Thyroid gland (tissue), 4 donors: ENCODE measurements at regions not wholly inside any gene's neighbourhood (a gene's known extent, or its start where the extent isn't known, plus 50 kb on each side); places are given as distances from the start of the nearest gene placed in this dataset.

Source experiments
- DNase-seq, 2 donors: peaks; one replicate each; pipeline ENCODE4 v3.0.0-alpha.2; 2019
- H3K27ac ChIP-seq, 3 donors: fragments of 200-600 bp; sonication (generic); 1 replicate in 2 of 3; 2 replicates in 1 of 3; pipeline ENCODE4 v1.5.1; 2016 to 2019; ENCODE audit warnings: mild to moderate bottlenecking in 1 of 3, moderate library complexity in 1 of 3
- H3K27me3 ChIP-seq: fragments of 200-600 bp; sonication (generic); one replicate; pipeline ENCODE4 v1.5.1; 2019
- H3K36me3 ChIP-seq, 2 donors: fragments of 200-600 bp; sonication (generic); one replicate each; pipeline ENCODE4 v1.5.1; 2016 to 2019
- H3K4me1 ChIP-seq, 2 donors: fragments of 200-600 bp; sonication (generic); one replicate each; pipeline ENCODE4 v1.5.1; 2017 to 2019
- H3K4me3 ChIP-seq, 3 donors: fragments of 200-600 bp; sonication (generic); replicated peaks in 1 of 3; 1 replicate in 2 of 3; 2 replicates in 1 of 3; pipeline ENCODE4 v1.5.1; 2016; ENCODE audit warnings: mild to moderate bottlenecking in 1 of 3
- H3K9me3 ChIP-seq: fragments of 200-600 bp; sonication (generic); one replicate; pipeline ENCODE4 v1.5.1; 2017
- CTCF ChIP-seq, 6 experiments: fragments of 200-600 bp in 3 of 6; fragments of 450-650 bp in 3 of 6; sonication (generic) in 3 of 6; IDR thresholded peaks; one replicate each; pipeline ENCODE4 v1.5.1; 2016 to 2019; ENCODE audit warnings: antibody characterized with exemption in 6 of 6, mild to moderate bottlenecking in 2 of 6, inconsistent platforms in 1 of 6, moderate library complexity in 1 of 6
- POLR2A ChIP-seq, 2 donors: fragments of 450-650 bp; IDR thresholded peaks; one replicate each; pipeline ENCODE4 v1.6.1; 2017; ENCODE audit warnings: antibody characterized with exemption in 2 of 2, mild to moderate bottlenecking in 2 of 2, moderate library complexity in 1 of 2
- WGBS, 2 donors: methylation state at CpG; one replicate each; pipeline ENCODE4 v1.1.5; 2017; 5-methylcytosine and 5-hydroxymethylcytosine counted together
- intact Hi-C: fragments of 100-400 bp; cut with DNase I; formaldehyde crosslinking; loops from one replicate; pipeline ENCODE4 v1.15.1; 2023

GRCh38 chr3:72390841-72391240 lies 457.4 kb downstream of the SHQ1 start:
- no peak for DNase-seq
- intact Hi-C loops, result no loop called here
- H3K9me3 ChIP-seq, result no peaks in the 10 kb centered on the region
- no peak overlapping the region for H3K4me3 ChIP-seq
- H3K27me3 ChIP-seq, result no peaks in the 10 kb centered on the region
- TF ChIP-seq CTCF (IDR thresholded peaks at IDR 0.05) (no peak), POLR2A (IDR thresholded peaks at IDR 0.05) (no peak)
- 79 to 81% methylated on average over 3 of the region's 3 CpGs for WGBS, 2 donors
- no peaks in the 10 kb centered on the region for H3K36me3 ChIP-seq
- H3K4me1 ChIP-seq, result peaks cover 13 to 17% of the 10 kb centered on the region in 2 donors
- no peak overlapping the region for H3K27ac ChIP-seq

- no peaks in the 10 kb centered on the region for H3K36me3 ChIP-seq
- H3K9me3 ChIP-seq, result no peaks in the 10 kb centered on the region
- H3K4me3 ChIP-seq, result no peak overlapping the region
- no peak for DNase-seq
- no peak for TF ChIP-seq CTCF (IDR thresholded peaks at IDR 0.05)
- TF ChIP-seq POLR2A (IDR thresholded peaks at IDR 0.05), result no peak
- no peak overlapping the region for H3K27ac ChIP-seq
- WGBS, 2 donors, result 63 to 71% methylated on average over 2 of the region's 2 CpGs
- peaks cover 13 to 23% of the 10 kb centered on the region in 2 donors for H3K4me1 ChIP-seq
- intact Hi-C loops, result no loop called here
- H3K27me3 ChIP-seq, result no peaks in the 10 kb centered on the region
These were observed 459.6 kb downstream of the SHQ1 start for GRCh38 chr3:72388644-72389043.

- no peak for DNase-seq
- 92 to 93% methylated on average over 4 of the region's 4 CpGs for WGBS, 2 donors
These were observed 460.1 kb downstream of the SHQ1 start for GRCh38 chr3:72388117-72388516.

GRCh38 chr3:72386327-72387000 lies 461.8 kb downstream of the SHQ1 start:
- Histone ChIP-seq H3K27ac (no peak overlapping the region), H3K9me3 (no peaks in the 10 kb centered on the region), H3K4me1 (peaks cover 6 to 16% of the 10 kb centered on the region in 2 donors), H3K4me3 (no peak overlapping the region), H3K27me3 (no peaks in the 10 kb centered on the region), H3K36me3 (no peaks in the 10 kb centered on the region)
- WGBS, 2 donors, result 92 to 95% methylated on average over 6 of the region's 6 CpGs
- no peak for TF ChIP-seq CTCF (IDR thresholded peaks at IDR 0.05)
- no peak for TF ChIP-seq POLR2A (IDR thresholded peaks at IDR 0.05)
- DNase-seq, result no peak
- intact Hi-C loops, result no loop called here

More at GRCh38 chr3:72388117-72388516, 460.1 kb downstream of the SHQ1 start:
- Histone ChIP-seq H3K4me3 (no peak overlapping the region), H3K36me3 (no peaks in the 10 kb centered on the region), H3K27me3 (no peaks in the 10 kb centered on the region), H3K9me3 (no peaks in the 10 kb centered on the region), H3K27ac (no peak overlapping the region), H3K4me1 (peaks cover 13 to 22% of the 10 kb centered on the region in 2 donors)
- TF ChIP-seq CTCF (IDR thresholded peaks at IDR 0.05) (no peak), POLR2A (IDR thresholded peaks at IDR 0.05) (no peak)
- intact Hi-C loops, result no loop called here

GRCh38 chr3:72385167-72385566 lies 463.1 kb downstream of the SHQ1 start:
- TF ChIP-seq POLR2A (IDR thresholded peaks at IDR 0.05) (no peak), CTCF (IDR thresholded peaks at IDR 0.05) (no peak)
- intact Hi-C loops, result no loop called here
- Histone ChIP-seq H3K9me3 (no peaks in the 10 kb centered on the region), H3K27me3 (no peaks in the 10 kb centered on the region), H3K4me1 (peaks cover 6% of the 10 kb centered on the region in 2 donors), H3K36me3 (no peaks in the 10 kb centered on the region), H3K4me3 (no peak overlapping the region), H3K27ac (no peak overlapping the region)
- WGBS, 2 donors, result 91 to 96% methylated on average over 3 of the region's 3 CpGs
- no peak for DNase-seq
